ENCODE measurements at regions not wholly inside any gene's neighbourhood (a gene's known extent, or its start where the extent isn't known, plus 50 kb on each side); places are given as distances from the start of the nearest gene placed in this dataset.

DNA sequence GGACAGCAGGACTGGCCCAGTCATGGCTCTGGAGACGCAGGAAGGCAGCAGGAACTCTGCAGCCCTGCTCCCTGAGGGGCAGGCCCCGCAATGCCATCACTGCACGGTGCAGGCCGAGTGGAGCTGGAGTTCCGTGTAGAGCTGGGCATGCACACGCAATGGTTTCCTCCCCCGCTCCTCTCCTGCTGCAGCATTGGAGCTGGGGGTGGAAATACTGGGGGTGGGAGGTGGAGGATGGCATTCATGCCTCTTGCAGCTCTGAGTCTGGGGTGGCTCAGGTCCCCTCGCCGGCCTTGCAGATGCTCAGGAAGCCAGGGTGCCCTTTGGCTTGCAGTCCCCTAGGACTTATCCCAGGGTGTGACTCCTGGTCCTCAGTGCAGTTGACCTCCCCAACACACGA is 78.3 kb upstream of the ASB18 start:
- TF ChIP-seq, protein P1, sequence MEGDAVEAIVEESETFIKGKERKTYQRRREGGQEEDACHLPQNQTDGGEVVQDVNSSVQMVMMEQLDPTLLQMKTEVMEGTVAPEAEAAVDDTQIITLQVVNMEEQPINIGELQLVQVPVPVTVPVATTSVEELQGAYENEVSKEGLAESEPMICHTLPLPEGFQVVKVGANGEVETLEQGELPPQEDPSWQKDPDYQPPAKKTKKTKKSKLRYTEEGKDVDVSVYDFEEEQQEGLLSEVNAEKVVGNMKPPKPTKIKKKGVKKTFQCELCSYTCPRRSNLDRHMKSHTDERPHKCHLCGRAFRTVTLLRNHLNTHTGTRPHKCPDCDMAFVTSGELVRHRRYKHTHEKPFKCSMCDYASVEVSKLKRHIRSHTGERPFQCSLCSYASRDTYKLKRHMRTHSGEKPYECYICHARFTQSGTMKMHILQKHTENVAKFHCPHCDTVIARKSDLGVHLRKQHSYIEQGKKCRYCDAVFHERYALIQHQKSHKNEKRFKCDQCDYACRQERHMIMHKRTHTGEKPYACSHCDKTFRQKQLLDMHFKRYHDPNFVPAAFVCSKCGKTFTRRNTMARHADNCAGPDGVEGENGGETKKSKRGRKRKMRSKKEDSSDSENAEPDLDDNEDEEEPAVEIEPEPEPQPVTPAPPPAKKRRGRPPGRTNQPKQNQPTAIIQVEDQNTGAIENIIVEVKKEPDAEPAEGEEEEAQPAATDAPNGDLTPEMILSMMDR (IDR thresholded peaks at IDR 0.05; ENCODE audit: low read length): no peak
- TF ChIP-seq EZH2 (IDR thresholded peaks at IDR 0.05; ENCODE audit: borderline replicate concordance, low read length): no peak

All from OCI-LY1 (cell line).